ENCODE measurements at regions not wholly inside any gene's neighbourhood (a gene's known extent, or its start where the extent isn't known, plus 50 kb on each side); places are given as distances from the start of the nearest gene placed in this dataset.

DNA sequence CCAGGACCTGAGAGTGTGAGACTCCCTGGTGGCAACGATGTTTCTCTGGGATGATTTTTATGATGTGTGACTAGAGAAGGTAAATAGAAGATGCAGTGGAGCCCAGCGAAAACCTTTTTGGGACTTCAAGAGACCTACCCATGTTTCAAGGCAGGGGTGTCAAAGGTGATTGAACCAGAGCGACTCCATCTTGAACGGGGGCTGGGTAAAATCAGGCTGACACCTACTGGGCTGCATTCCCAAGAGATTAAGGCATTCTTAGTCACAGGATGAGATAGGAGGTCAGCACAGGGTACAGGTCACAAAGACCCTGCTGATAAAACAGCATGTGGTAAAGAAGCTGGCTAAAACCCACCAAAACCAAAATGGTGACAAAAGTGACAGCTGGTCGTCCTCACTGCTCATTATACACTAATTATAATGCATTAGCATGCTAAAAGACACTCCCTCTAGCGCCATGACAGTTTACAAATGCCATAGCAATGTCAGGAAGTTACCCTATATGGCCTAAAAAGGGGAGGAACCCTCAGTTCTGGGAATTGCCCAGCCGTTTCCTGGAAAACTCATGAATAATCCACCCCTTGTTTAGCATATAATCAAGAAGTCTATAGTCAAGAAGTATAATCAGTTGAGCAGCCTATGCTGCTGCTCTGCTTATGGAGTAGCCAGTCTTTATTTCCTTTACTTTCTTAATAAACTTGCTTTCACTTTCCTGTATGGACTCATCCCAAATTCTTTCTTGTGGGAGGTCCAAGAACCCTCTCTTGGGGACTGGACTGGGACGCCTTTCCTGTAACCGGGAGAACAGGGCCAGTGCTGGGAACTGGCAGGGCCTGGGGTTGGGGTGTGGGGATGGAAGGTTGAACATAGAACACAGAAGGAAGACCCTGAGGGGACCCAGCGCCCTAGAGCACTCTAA is 526.4 kb downstream of the QKI start:
- no peak overlapping the region for H3K9ac ChIP-seq (ENCODE audit: low read length)
- H3K79me2 ChIP-seq (replicated peaks; ENCODE audit: insufficient read depth, low read length), result no peaks in the 10 kb centered on the region
- no peak overlapping the region for H3K4me2 ChIP-seq (ENCODE audit: low read length)
- TF ChIP-seq SMC3 (conservative IDR thresholded peaks at IDR 0.05; ENCODE audit: poor library complexity), result no peak
- no peak for TF ChIP-seq POLR2AphosphoS5 (IDR thresholded peaks at IDR 0.05)
- TF ChIP-seq, protein P1, sequence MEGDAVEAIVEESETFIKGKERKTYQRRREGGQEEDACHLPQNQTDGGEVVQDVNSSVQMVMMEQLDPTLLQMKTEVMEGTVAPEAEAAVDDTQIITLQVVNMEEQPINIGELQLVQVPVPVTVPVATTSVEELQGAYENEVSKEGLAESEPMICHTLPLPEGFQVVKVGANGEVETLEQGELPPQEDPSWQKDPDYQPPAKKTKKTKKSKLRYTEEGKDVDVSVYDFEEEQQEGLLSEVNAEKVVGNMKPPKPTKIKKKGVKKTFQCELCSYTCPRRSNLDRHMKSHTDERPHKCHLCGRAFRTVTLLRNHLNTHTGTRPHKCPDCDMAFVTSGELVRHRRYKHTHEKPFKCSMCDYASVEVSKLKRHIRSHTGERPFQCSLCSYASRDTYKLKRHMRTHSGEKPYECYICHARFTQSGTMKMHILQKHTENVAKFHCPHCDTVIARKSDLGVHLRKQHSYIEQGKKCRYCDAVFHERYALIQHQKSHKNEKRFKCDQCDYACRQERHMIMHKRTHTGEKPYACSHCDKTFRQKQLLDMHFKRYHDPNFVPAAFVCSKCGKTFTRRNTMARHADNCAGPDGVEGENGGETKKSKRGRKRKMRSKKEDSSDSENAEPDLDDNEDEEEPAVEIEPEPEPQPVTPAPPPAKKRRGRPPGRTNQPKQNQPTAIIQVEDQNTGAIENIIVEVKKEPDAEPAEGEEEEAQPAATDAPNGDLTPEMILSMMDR (IDR thresholded peaks at IDR 0.05; ENCODE audit: poor library complexity, severe bottlenecking), result no peak
- TF ChIP-seq, protein P2, sequence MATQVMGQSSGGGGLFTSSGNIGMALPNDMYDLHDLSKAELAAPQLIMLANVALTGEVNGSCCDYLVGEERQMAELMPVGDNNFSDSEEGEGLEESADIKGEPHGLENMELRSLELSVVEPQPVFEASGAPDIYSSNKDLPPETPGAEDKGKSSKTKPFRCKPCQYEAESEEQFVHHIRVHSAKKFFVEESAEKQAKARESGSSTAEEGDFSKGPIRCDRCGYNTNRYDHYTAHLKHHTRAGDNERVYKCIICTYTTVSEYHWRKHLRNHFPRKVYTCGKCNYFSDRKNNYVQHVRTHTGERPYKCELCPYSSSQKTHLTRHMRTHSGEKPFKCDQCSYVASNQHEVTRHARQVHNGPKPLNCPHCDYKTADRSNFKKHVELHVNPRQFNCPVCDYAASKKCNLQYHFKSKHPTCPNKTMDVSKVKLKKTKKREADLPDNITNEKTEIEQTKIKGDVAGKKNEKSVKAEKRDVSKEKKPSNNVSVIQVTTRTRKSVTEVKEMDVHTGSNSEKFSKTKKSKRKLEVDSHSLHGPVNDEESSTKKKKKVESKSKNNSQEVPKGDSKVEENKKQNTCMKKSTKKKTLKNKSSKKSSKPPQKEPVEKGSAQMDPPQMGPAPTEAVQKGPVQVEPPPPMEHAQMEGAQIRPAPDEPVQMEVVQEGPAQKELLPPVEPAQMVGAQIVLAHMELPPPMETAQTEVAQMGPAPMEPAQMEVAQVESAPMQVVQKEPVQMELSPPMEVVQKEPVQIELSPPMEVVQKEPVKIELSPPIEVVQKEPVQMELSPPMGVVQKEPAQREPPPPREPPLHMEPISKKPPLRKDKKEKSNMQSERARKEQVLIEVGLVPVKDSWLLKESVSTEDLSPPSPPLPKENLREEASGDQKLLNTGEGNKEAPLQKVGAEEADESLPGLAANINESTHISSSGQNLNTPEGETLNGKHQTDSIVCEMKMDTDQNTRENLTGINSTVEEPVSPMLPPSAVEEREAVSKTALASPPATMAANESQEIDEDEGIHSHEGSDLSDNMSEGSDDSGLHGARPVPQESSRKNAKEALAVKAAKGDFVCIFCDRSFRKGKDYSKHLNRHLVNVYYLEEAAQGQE (IDR thresholded peaks at IDR 0.05; ENCODE audit: borderline replicate concordance), result no peak
- H3K27ac ChIP-seq (ENCODE audit: low read length), result no peak overlapping the region
- no peaks in the 10 kb centered on the region for H3K27me3 ChIP-seq (ENCODE audit: insufficient read depth, low read depth, low read length)
- H3K4me3 ChIP-seq (ENCODE audit: low read length), result no peak overlapping the region
- H3K36me3 ChIP-seq (ENCODE audit: insufficient read depth, low read length), result no peaks in the 10 kb centered on the region
- H3K9me2 ChIP-seq (ENCODE audit: insufficient read depth, low read length), result no peaks in the 10 kb centered on the region
- H2AFZ ChIP-seq (ENCODE audit: low read depth, low read length), result no peak overlapping the region
- peaks cover 11% of the 10 kb centered on the region for H3F3A ChIP-seq (ENCODE audit: insufficient read depth, low read length, poor library complexity, severe bottlenecking)
- H3K9me3 ChIP-seq (ENCODE audit: low read length), result no peaks in the 10 kb centered on the region
- no peaks in the 10 kb centered on the region for H4K20me1 ChIP-seq (ENCODE audit: insufficient read depth)

DNA sequence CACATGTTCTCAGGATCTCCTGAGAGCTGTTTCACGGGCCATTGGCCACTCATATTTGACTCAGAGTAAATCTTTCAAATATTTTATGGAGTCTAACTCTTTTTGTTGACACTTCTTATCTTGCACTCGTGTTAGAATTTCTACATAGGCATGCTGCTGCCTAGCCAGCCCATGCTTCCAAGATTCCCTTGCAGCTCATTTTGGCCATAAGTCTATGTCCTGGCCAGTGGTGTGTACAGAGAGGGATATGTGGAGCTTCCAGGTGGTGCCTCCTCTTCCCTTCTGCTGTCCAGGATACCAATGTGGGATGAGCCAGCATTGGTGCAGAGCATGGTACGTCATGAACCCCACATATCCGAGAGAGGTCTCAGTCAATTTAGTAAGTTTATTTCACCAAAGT is 522.6 kb downstream of the QKI start:
- no peak overlapping the region for H3K27ac ChIP-seq (ENCODE audit: low read length)
- H3K4me2 ChIP-seq (ENCODE audit: low read length), result no peak overlapping the region
- no peaks in the 10 kb centered on the region for H4K20me1 ChIP-seq (ENCODE audit: insufficient read depth)
- TF ChIP-seq, protein P2 (IDR thresholded peaks at IDR 0.05; ENCODE audit: borderline replicate concordance), result no peak
- TF ChIP-seq EP300 (conservative IDR thresholded peaks at IDR 0.05; ENCODE audit: poor library complexity, severe bottlenecking) (no peak), MXI1 (conservative IDR thresholded peaks at IDR 0.05; ENCODE audit: poor library complexity, severe bottlenecking) (no peak), RAD21 (conservative IDR thresholded peaks at IDR 0.05) (no peak), SMC3 (conservative IDR thresholded peaks at IDR 0.05; ENCODE audit: poor library complexity) (no peak), EZH2 (IDR thresholded peaks at IDR 0.05; ENCODE audit: borderline replicate concordance, insufficient read depth, low read length, poor library complexity, severe bottlenecking) (no peak), POLR2AphosphoS5 (IDR thresholded peaks at IDR 0.05) (no peak), TAF1 (IDR thresholded peaks at IDR 0.05; ENCODE audit: low read depth) (no peak)
- TF ChIP-seq, protein P1 (IDR thresholded peaks at IDR 0.05; ENCODE audit: poor library complexity, severe bottlenecking), result no peak
- H3K36me3 ChIP-seq (ENCODE audit: insufficient read depth, low read length), result no peaks in the 10 kb centered on the region
- no peaks in the 10 kb centered on the region for H3F3A ChIP-seq (ENCODE audit: insufficient read depth, low read length, poor library complexity, severe bottlenecking)
- no peak overlapping the region for H3K9ac ChIP-seq (ENCODE audit: low read length)
- no peaks in the 10 kb centered on the region for H3K9me2 ChIP-seq (ENCODE audit: insufficient read depth, low read length)
- no peaks in the 10 kb centered on the region for H3K9me3 ChIP-seq (ENCODE audit: low read length)
- H3K4me3 ChIP-seq (ENCODE audit: low read length), result no peak overlapping the region
- no peaks in the 10 kb centered on the region for H3K27me3 ChIP-seq (ENCODE audit: insufficient read depth, low read depth, low read length)
- H2AFZ ChIP-seq (ENCODE audit: low read depth, low read length), result no peak overlapping the region
- no peaks in the 10 kb centered on the region for H3K79me2 ChIP-seq (replicated peaks; ENCODE audit: insufficient read depth, low read length)

Measured in neural cell (in vitro differentiated cells).